WI38 (cell line): ENCODE measurements at regions not wholly inside any gene's neighbourhood (a gene's known extent, or its start where the extent isn't known, plus 50 kb on each side); places are given as distances from the start of the nearest gene placed in this dataset.

Experiments used
- H3K4me3 ChIP-seq: 2 replicates; pipeline ENCODE4 v1.5.1; 2011; ENCODE audit warnings: low read depth, mild to moderate bottlenecking, control low read depth, low read length
- TF ChIP-seq, protein P1 (sequence below): IDR thresholded peaks from 2 replicates; pipeline ENCODE4 v1.5.1; 2012; ENCODE audit warnings: low read depth, mild to moderate bottlenecking, control low read depth, low read length

DNA sequence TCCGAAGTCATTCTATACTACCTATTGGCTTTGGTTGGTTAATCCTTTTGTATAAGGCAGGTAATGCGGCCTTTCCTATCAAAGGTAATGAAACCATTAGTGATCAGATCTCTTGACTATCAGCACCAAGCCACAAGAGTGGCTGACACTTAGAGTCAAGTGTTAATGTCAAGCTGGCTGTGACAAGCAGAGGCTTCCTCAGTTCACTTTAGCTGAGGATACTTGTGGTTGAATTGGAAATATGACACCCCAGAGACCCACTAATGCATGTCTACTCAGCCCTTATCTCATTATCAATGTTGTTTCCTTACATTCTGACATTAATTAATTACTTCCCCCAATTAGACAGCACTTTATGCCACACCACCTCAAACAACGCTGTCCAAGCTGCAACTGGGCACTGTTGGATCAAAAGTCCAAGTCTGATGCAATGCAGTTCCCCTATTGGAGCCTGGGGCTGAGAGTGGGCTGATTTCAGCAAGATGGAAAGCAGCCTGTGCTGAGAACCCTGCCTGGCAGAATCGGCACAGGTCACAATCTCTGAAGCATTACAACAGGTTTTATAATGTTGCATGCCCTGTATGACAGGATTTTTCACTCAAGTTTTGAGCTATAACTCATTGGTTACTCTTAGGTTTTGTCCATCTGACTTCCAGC, 273.5 kb downstream of the COL12A1 start:
- TF ChIP-seq, protein P1, sequence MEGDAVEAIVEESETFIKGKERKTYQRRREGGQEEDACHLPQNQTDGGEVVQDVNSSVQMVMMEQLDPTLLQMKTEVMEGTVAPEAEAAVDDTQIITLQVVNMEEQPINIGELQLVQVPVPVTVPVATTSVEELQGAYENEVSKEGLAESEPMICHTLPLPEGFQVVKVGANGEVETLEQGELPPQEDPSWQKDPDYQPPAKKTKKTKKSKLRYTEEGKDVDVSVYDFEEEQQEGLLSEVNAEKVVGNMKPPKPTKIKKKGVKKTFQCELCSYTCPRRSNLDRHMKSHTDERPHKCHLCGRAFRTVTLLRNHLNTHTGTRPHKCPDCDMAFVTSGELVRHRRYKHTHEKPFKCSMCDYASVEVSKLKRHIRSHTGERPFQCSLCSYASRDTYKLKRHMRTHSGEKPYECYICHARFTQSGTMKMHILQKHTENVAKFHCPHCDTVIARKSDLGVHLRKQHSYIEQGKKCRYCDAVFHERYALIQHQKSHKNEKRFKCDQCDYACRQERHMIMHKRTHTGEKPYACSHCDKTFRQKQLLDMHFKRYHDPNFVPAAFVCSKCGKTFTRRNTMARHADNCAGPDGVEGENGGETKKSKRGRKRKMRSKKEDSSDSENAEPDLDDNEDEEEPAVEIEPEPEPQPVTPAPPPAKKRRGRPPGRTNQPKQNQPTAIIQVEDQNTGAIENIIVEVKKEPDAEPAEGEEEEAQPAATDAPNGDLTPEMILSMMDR = no peak
- no peak overlapping the region for H3K4me3 ChIP-seq

DNA sequence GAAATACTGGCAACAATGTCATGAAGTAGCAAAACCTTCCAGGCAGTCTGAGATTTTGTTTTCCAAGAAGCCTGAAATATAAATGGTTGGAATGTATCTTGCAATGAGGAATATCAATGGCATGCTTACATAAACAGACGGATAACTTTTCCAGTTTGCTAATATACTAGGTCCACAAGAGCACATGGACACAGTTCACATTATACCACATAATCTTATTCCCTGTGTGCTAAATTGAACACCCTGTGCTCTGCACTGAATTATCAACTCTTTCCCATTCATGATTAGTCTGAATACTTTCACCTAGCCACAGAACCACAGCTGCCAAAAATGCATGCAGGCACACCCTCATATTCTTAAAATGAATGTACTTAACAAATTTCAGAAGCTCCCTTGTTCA, 274.3 kb downstream of the COL12A1 start:
- H3K4me3 ChIP-seq = no peak overlapping the region
- TF ChIP-seq, protein P1 = no peak

DNA sequence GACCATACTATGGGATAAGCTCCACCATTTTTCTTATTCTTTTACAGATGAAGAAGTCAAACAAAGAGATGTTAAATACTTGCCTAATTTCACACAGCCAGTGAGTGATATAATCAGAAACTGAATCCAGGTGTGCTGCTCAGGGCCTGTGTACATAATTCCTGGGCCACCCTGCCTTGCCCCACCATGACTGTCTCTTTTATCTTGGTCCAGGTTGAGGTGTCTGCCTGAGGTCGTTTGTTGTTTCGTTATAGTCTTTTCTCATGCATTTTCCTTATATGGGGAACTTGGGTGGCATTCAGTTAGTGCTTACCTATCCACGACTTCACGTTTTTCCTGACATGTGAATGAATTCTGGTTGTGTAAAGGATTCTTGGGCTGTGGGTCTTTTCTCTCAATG, 277.6 kb downstream of the COL12A1 start:
- H3K4me3 ChIP-seq = no peak overlapping the region
- TF ChIP-seq, protein P1 = no peak

DNA sequence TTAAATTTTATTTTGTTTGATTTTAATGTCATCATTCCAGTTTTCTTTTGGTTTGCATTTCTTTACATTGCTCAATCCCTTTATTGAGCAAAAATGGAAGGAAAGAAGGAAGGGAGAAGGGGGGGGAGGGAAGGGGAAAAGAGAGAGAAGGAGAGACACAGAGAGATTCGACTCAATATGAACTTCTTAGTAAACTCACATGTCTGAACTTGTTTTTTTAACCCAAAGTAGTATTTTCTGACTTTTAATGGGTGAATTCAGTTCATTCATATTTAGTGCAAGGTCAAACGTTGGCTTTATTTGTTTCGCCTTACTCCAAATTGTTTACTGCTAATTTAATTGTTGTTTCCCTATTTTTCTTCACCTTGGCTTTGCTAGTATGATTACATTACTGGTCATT, 278.6 kb downstream of the COL12A1 start:
- no peak overlapping the region for H3K4me3 ChIP-seq
- TF ChIP-seq, protein P1 = no peak

DNA sequence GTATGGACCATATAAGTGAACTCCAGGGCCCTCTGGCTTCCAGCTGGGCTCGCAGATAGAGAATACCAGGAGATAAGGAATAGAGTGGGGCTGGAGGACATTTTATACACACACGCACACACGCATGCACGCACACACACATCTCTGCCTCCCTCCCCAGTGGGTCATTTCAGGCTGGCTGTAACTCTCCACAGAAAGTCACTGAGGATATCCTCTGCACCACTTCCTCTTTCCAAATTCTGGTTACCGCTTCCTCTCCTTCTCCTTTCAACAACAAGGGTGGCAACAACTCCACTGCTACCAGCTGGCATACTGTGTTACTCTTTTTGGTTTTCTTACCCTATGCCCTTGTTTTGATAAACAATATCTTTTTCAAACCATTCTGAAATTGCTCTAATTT, 280.2 kb downstream of the COL12A1 start:
- TF ChIP-seq, protein P1 = no peak
- H3K4me3 ChIP-seq = no peak overlapping the region

DNA sequence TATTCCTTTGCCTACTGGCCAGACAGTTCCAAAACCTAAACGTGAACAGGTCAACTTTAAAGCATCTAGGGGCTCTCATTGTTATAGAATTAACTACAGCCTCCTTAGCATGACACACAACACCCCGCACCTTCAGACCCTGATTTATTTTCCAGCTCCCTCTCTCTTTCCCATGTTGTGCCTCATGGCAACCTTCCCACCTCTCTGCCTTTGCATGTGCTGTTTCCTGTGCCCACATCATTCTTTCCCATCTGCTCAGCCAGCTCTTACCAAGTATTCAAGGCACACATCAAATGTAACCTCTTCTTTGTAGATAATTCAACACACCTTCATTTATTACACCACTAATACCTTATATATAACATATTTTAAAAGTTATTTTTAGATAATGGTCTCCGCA, 291.0 kb downstream of the COL12A1 start:
- H3K4me3 ChIP-seq = no peak overlapping the region
- TF ChIP-seq, protein P1 = no peak

DNA sequence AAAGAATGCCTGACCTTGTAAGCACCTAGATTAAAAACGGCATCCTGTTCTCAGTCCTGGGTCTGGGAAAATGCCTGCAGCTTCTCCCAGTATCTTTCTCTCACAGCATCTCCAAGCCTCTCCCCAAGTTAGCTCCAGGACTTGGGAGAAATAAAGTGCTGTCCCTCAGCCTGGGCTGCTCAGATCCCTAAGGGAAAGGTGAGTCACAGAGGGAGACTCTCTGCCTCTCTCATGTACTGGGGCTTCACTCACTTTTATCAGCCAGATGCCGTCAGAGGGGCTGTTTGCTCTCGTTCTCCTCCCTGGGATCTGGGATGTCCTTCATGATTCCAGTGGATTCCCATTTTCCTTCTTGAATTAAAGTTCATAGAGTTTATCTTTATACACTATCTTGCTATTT, 293.6 kb downstream of the COL12A1 start:
- TF ChIP-seq, protein P1 = no peak
- no peak overlapping the region for H3K4me3 ChIP-seq
